ENCODE measurements at regions not wholly inside any gene's neighbourhood (a gene's known extent, or its start where the extent isn't known, plus 50 kb on each side); places are given as distances from the start of the nearest gene placed in this dataset.

- H3K4me3 ChIP-seq: no peak overlapping the region
- H3K4me2 ChIP-seq (ENCODE audit: unreplicated experiment): no peak overlapping the region
- H3K9me3 ChIP-seq (ENCODE audit: low read depth): no peaks in the 10 kb centered on the region
- no peak overlapping the region for H3K27ac ChIP-seq
- no peaks in the 10 kb centered on the region for H3F3A ChIP-seq (ENCODE audit: insufficient read depth)
- in situ Hi-C loops (cut with MboI): no loop called here
- WGBS, 2 experiments (ENCODE audit: low coverage in 1 of 2, low lambda C conversion rate in 2 of 2, missing lambda C conversion rate in 2 of 2): 46 to 49% methylated on average over 23 to 31 of the region's 31 CpGs
- no peaks in the 10 kb centered on the region for H3K79me2 ChIP-seq (ENCODE audit: insufficient read depth)
- H2AFZ ChIP-seq: no peak overlapping the region
- H3K9me2 ChIP-seq (ENCODE audit: insufficient read depth): no peaks in the 10 kb centered on the region
- H4K20me1 ChIP-seq (ENCODE audit: insufficient read depth): no peaks in the 10 kb centered on the region
- H3K9ac ChIP-seq: no peak overlapping the region
- no peaks in the 10 kb centered on the region for H3K27me3 ChIP-seq (replicated peaks; ENCODE audit: insufficient read depth)
- DNase-seq: no peak
- no peaks in the 10 kb centered on the region for H3K4me1 ChIP-seq (ENCODE audit: insufficient read depth)
- TF ChIP-seq EZH2phosphoT487 (IDR thresholded peaks at IDR 0.05; ENCODE audit: insufficient read depth, low read depth) (no peak), EZH2 (IDR thresholded peaks at IDR 0.05; ENCODE audit: insufficient read depth, poor library complexity, severe bottlenecking) (no peak)
- H3K36me3 ChIP-seq (ENCODE audit: low read depth): no peaks in the 10 kb centered on the region
Observed at GRCh38 chr22:48798281-48799226, 1029.1 kb downstream of the BRD1 start.

- WGBS, 2 experiments (ENCODE audit: low coverage in 1 of 2, low lambda C conversion rate in 2 of 2, missing lambda C conversion rate in 2 of 2): 40 to 49% methylated on average over 8 of the region's 8 CpGs
- H3K4me2 ChIP-seq (ENCODE audit: unreplicated experiment): no peak overlapping the region
Observed at GRCh38 chr22:48797731-48798130, 1029.9 kb downstream of the BRD1 start.

GRCh38 chr22:48796310-48797015, 1031.2 kb downstream of the BRD1 start:
- Histone ChIP-seq H3K79me2 (ENCODE audit: insufficient read depth) (no peaks in the 10 kb centered on the region), H3K9me3 (ENCODE audit: low read depth) (no peaks in the 10 kb centered on the region), H3K27ac (no peak overlapping the region), H3K36me3 (ENCODE audit: low read depth) (no peaks in the 10 kb centered on the region), H3K9me2 (ENCODE audit: insufficient read depth) (no peaks in the 10 kb centered on the region), H3F3A (ENCODE audit: insufficient read depth) (no peaks in the 10 kb centered on the region), H3K4me2 (ENCODE audit: unreplicated experiment) (no peak overlapping the region), H3K4me1 (ENCODE audit: insufficient read depth) (no peaks in the 10 kb centered on the region), H3K4me3 (no peak overlapping the region), H4K20me1 (ENCODE audit: insufficient read depth) (no peaks in the 10 kb centered on the region), H2AFZ (no peak overlapping the region), H3K27me3 (replicated peaks; ENCODE audit: insufficient read depth) (no peaks in the 10 kb centered on the region), H3K9ac (no peak overlapping the region)
- no peak for TF ChIP-seq EZH2 (IDR thresholded peaks at IDR 0.05; ENCODE audit: insufficient read depth, poor library complexity, severe bottlenecking)
- no peak for TF ChIP-seq EZH2phosphoT487 (IDR thresholded peaks at IDR 0.05; ENCODE audit: insufficient read depth, low read depth)
- 40 to 44% methylated on average over 14 of the region's 14 CpGs for WGBS, 2 experiments (ENCODE audit: low coverage in 1 of 2, low lambda C conversion rate in 2 of 2, missing lambda C conversion rate in 2 of 2)
- in situ Hi-C loops (cut with MboI): no loop called here
- DNase-seq: no peak

More at GRCh38 chr22:48797731-48798130, 1029.9 kb downstream of the BRD1 start:
- Histone ChIP-seq H3K79me2 (ENCODE audit: insufficient read depth) (no peaks in the 10 kb centered on the region), H3K27me3 (replicated peaks; ENCODE audit: insufficient read depth) (no peaks in the 10 kb centered on the region), H3K4me3 (no peak overlapping the region), H3K27ac (no peak overlapping the region), H3K9ac (no peak overlapping the region), H3K9me3 (ENCODE audit: low read depth) (no peaks in the 10 kb centered on the region), H3F3A (ENCODE audit: insufficient read depth) (no peaks in the 10 kb centered on the region), H3K9me2 (ENCODE audit: insufficient read depth) (no peaks in the 10 kb centered on the region), H3K36me3 (ENCODE audit: low read depth) (no peaks in the 10 kb centered on the region), H2AFZ (no peak overlapping the region), H4K20me1 (ENCODE audit: insufficient read depth) (no peaks in the 10 kb centered on the region), H3K4me1 (ENCODE audit: insufficient read depth) (no peaks in the 10 kb centered on the region)
- no peak for TF ChIP-seq EZH2phosphoT487 (IDR thresholded peaks at IDR 0.05; ENCODE audit: insufficient read depth, low read depth)
- no peak for TF ChIP-seq EZH2 (IDR thresholded peaks at IDR 0.05; ENCODE audit: insufficient read depth, poor library complexity, severe bottlenecking)
- in situ Hi-C loops (cut with MboI): no loop called here
- no peak for DNase-seq

DNA sequence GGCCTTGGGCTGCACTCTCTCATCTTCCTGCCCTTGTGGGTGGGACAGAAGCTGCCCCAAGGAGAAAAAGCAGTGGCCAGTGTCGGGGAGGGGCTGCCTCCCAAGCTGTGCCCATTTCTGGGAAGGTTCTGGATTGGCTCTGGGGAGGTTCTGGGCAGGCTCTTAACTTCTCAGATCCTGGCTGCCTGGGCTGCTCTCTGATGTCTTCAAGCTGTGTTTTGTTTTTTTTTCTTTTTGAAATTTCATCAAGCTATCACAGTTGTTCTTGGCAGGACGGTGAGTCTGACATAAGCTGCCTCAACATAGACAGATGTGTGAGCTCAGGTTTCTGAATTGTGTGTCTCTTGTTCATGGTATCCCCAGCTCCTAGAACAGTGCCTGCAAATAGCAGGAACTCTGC, 1032.0 kb downstream of the BRD1 start:
- H4K20me1 ChIP-seq (ENCODE audit: insufficient read depth): no peaks in the 10 kb centered on the region
- WGBS, 2 experiments (ENCODE audit: low coverage in 1 of 2, low lambda C conversion rate in 2 of 2, missing lambda C conversion rate in 2 of 2): 0 to 4% methylated on average over 2 of the region's 2 CpGs
- no peak overlapping the region for H3K4me2 ChIP-seq (ENCODE audit: unreplicated experiment)
- TF ChIP-seq EZH2phosphoT487 (IDR thresholded peaks at IDR 0.05; ENCODE audit: insufficient read depth, low read depth) (no peak), EZH2 (IDR thresholded peaks at IDR 0.05; ENCODE audit: insufficient read depth, poor library complexity, severe bottlenecking) (no peak)
- no peak overlapping the region for H3K9ac ChIP-seq
- no peaks in the 10 kb centered on the region for H3F3A ChIP-seq (ENCODE audit: insufficient read depth)
- no peak overlapping the region for H3K27ac ChIP-seq
- in situ Hi-C loops (cut with MboI): no loop called here
- H3K27me3 ChIP-seq (replicated peaks; ENCODE audit: insufficient read depth): no peaks in the 10 kb centered on the region
- H3K79me2 ChIP-seq (ENCODE audit: insufficient read depth): no peaks in the 10 kb centered on the region
- DNase-seq: no peak
- H3K4me3 ChIP-seq: no peak overlapping the region
- no peaks in the 10 kb centered on the region for H3K9me3 ChIP-seq (ENCODE audit: low read depth)
- H2AFZ ChIP-seq: no peak overlapping the region
- no peaks in the 10 kb centered on the region for H3K36me3 ChIP-seq (ENCODE audit: low read depth)
- no peaks in the 10 kb centered on the region for H3K4me1 ChIP-seq (ENCODE audit: insufficient read depth)
- H3K9me2 ChIP-seq (ENCODE audit: insufficient read depth): no peaks in the 10 kb centered on the region
